ENCODE measurements at regions not wholly inside any gene's neighbourhood (a gene's known extent, or its start where the extent isn't known, plus 50 kb on each side); places are given as distances from the start of the nearest gene placed in this dataset.

GRCh38 chr5:56540266-56540665 lies 275.1 kb upstream of the MAP3K1 start:
- DNase-seq = no peak

GRCh38 chr5:56538580-56538979 lies 276.8 kb upstream of the MAP3K1 start:
- DNase-seq = no peak

- DNase-seq = no peak
Measured at GRCh38 chr5:56535347-56535746, 280.0 kb upstream of the MAP3K1 start.

GRCh38 chr5:56534102-56534829 lies 281.1 kb upstream of the MAP3K1 start:
- DNase-seq = no peak

- DNase-seq = no peak
Measured at GRCh38 chr5:56532466-56532865, 282.9 kb upstream of the MAP3K1 start.

GRCh38 chr5:56530626-56531138 lies 284.7 kb upstream of the MAP3K1 start:
- DNase-seq = no peak

GRCh38 chr5:56529666-56530430 lies 285.5 kb upstream of the MAP3K1 start:
- peak; percentile 3 for DNase-seq

GRCh38 chr5:56527174-56527573 lies 288.2 kb upstream of the MAP3K1 start:
- no peak for DNase-seq

- no peak for DNase-seq
Measured at GRCh38 chr5:56525113-56525512, 290.2 kb upstream of the MAP3K1 start.

GRCh38 chr5:56523790-56524575 lies 290.9 kb upstream of the ANKRD55 start:
- no peak for DNase-seq

- no peak for DNase-seq
Measured at GRCh38 chr5:56522960-56523359, 289.8 kb upstream of the ANKRD55 start.

- no peak for DNase-seq
Measured at GRCh38 chr5:56522169-56522568, 289.0 kb upstream of the ANKRD55 start.

GRCh38 chr5:56520986-56521730 lies 288.0 kb upstream of the ANKRD55 start:
- no peak for DNase-seq

- DNase-seq = no peak
Measured at GRCh38 chr5:56518820-56519219, 285.7 kb upstream of the ANKRD55 start.

- DNase-seq = no peak
Measured at GRCh38 chr5:56517011-56517416, 283.9 kb upstream of the ANKRD55 start.

- DNase-seq = no peak
Measured at GRCh38 chr5:56516441-56516840, 283.3 kb upstream of the ANKRD55 start.

- no peak for DNase-seq
Measured at GRCh38 chr5:56516035-56516434, 282.9 kb upstream of the ANKRD55 start.

- no peak for DNase-seq
Measured at GRCh38 chr5:56515011-56515410, 281.9 kb upstream of the ANKRD55 start.

- DNase-seq = no peak
Measured at GRCh38 chr5:56514245-56514644, 281.1 kb upstream of the ANKRD55 start.

- DNase-seq = no peak
Measured at GRCh38 chr5:56513141-56513540, 280.0 kb upstream of the ANKRD55 start.

- no peak for DNase-seq
Measured at GRCh38 chr5:56512313-56512996, 279.3 kb upstream of the ANKRD55 start.

GRCh38 chr5:56511326-56511841 lies 278.3 kb upstream of the ANKRD55 start:
- no peak for DNase-seq
